HL-60 (cell line): ENCODE measurements at regions not wholly inside any gene's neighbourhood (a gene's known extent, or its start where the extent isn't known, plus 50 kb on each side); places are given as distances from the start of the nearest gene placed in this dataset.

Experiments
- DNase-seq, 2 experiments: peaks; one replicate each; pipeline ENCODE4 v3.0.0-alpha.2; 2010 to 2020; ENCODE audit warnings: low read depth in 1 of 2, low spot score in 1 of 2
- H3K27ac ChIP-seq: fragments of 250-450 bp; sonication (Bioruptor Pico); replicated peaks from 2 replicates; pipeline ENCODE4 v1.5.1; 2020; ENCODE audit warnings: mild to moderate bottlenecking, moderate library complexity
- H3K27me3 ChIP-seq: fragments of 250-450 bp; sonication (Bioruptor Pico); 2 replicates; pipeline ENCODE4 v1.5.1; 2021; ENCODE audit warnings: mild to moderate bottlenecking, moderate library complexity; ENCODE audit not compliant: insufficient read depth, poor library complexity, severe bottlenecking
- H3K4me3 ChIP-seq: replicated peaks from 2 replicates; pipeline ENCODE4 v1.5.1; 2011; ENCODE audit warnings: mild to moderate bottlenecking, control low read depth, low read length; ENCODE audit not compliant: insufficient read depth
- GABPA ChIP-seq: IDR thresholded peaks from 2 replicates; pipeline ENCODE4 v1.6.1; 2012; ENCODE audit warnings: low read depth
- POLR2AphosphoS5 ChIP-seq: IDR thresholded peaks from 2 replicates; pipeline ENCODE4 v1.6.1; 2012; ENCODE audit warnings: low read depth
- REST ChIP-seq: IDR thresholded peaks from 2 replicates; pipeline ENCODE4 v1.6.1; 2012; ENCODE audit warnings: low read depth; ENCODE audit not compliant: insufficient replicate concordance
- SPI1 ChIP-seq: IDR thresholded peaks from 2 replicates; pipeline ENCODE4 v1.6.1; 2012; ENCODE audit warnings: low read depth, mild to moderate bottlenecking, borderline replicate concordance
- TF ChIP-seq, protein P1 (sequence below): IDR thresholded peaks from one replicate; pipeline ENCODE4 v1.5.1; 2011; ENCODE audit warnings: low read length, control low read depth, inconsistent platforms; ENCODE audit not compliant: insufficient read depth

DNA sequence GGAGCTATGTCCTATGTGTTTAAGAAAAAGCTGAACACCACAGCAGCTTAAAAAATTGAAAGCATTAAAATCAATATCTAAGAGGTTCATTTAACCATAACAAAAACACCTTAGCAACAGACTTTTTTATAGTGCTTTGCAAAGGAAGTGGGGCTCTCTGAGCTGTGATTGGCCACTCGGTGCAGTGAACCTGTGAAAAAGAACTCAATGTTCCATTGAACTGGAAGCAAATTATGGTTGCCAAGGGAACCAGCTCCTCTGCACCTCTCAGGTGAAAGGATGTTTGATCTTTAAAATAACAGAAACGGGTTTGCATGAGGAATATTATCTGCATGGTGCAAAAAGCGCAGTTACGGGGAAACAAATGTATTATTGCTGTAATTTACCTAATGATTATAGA is 149.4 kb downstream of the SNAPC1 start:
- TF ChIP-seq REST (no peak), GABPA (no peak), POLR2AphosphoS5 (no peak), SPI1 (no peak)
- TF ChIP-seq, protein P1, sequence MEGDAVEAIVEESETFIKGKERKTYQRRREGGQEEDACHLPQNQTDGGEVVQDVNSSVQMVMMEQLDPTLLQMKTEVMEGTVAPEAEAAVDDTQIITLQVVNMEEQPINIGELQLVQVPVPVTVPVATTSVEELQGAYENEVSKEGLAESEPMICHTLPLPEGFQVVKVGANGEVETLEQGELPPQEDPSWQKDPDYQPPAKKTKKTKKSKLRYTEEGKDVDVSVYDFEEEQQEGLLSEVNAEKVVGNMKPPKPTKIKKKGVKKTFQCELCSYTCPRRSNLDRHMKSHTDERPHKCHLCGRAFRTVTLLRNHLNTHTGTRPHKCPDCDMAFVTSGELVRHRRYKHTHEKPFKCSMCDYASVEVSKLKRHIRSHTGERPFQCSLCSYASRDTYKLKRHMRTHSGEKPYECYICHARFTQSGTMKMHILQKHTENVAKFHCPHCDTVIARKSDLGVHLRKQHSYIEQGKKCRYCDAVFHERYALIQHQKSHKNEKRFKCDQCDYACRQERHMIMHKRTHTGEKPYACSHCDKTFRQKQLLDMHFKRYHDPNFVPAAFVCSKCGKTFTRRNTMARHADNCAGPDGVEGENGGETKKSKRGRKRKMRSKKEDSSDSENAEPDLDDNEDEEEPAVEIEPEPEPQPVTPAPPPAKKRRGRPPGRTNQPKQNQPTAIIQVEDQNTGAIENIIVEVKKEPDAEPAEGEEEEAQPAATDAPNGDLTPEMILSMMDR, result no peak
- Histone ChIP-seq H3K4me3 (no peak overlapping the region), H3K27me3 (no peaks in the 10 kb centered on the region), H3K27ac (no peak overlapping the region)
- DNase-seq, result no peak

- no peak overlapping the region for H3K4me3 ChIP-seq
- no peak overlapping the region for H3K27ac ChIP-seq
- no peak for DNase-seq
- TF ChIP-seq GABPA, result no peak
- TF ChIP-seq, protein P1, result no peak
- no peak for TF ChIP-seq SPI1
- TF ChIP-seq REST, result no peak
- no peak for TF ChIP-seq POLR2AphosphoS5
- no peaks in the 10 kb centered on the region for H3K27me3 ChIP-seq
These were observed 156.8 kb downstream of the SNAPC1 start for GRCh38 chr14:61918998-61919397.

- TF ChIP-seq REST (no peak), SPI1 (no peak), POLR2AphosphoS5 (no peak), GABPA (no peak)
- TF ChIP-seq, protein P1, result no peak
- DNase-seq, result no peak
- Histone ChIP-seq H3K27me3 (no peaks in the 10 kb centered on the region), H3K27ac (no peak overlapping the region), H3K4me3 (no peak overlapping the region)
These were observed 161.1 kb downstream of the SNAPC1 start for GRCh38 chr14:61923348-61923747.
